GM12878 (cell line): ENCODE measurements at regions not wholly inside any gene's neighbourhood (a gene's known extent, or its start where the extent isn't known, plus 50 kb on each side); places are given as distances from the start of the nearest gene placed in this dataset.

Source experiments
- MXI1 ChIP-seq: fragments of 150-350 bp; IDR thresholded peaks from 2 replicates; pipeline ENCODE4 v1.6.1; 2011; ENCODE audit warnings: low read depth, mild to moderate bottlenecking, inconsistent platforms, low read length, improper control_type of control experiment
- YBX1 ChIP-seq: fragments of 450-650 bp; IDR thresholded peaks from 2 replicates; pipeline ENCODE4 v1.6.1; 2016; ENCODE audit warnings: antibody characterized with exemption
- ZBTB33 ChIP-seq: fragments of 450-650 bp; IDR thresholded peaks from 2 replicates; pipeline ENCODE4 v1.6.1; 2017; ENCODE audit warnings: mild to moderate bottlenecking
- ZNF207 ChIP-seq: fragments of 450-650 bp; IDR thresholded peaks from 2 replicates; pipeline ENCODE4 v1.6.1; 2014; ENCODE audit warnings: antibody characterized with exemption, mild to moderate bottlenecking, borderline replicate concordance

- TF ChIP-seq ZNF207 (no peak), MXI1 (no peak), ZBTB33 (no peak), YBX1 (no peak)
Observed at GRCh38 chr20:52083627-52084232, 107.8 kb downstream of the ZFP64 start.
